HG03457 (cell line): ENCODE measurements at regions not wholly inside any gene's neighbourhood (a gene's known extent, or its start where the extent isn't known, plus 50 kb on each side); places are given as distances from the start of the nearest gene placed in this dataset.
A peak's percentile ranks its signal among the peaks of the same experiment; 100 is the strongest.
"Not testable (repeated sequence)": the region's sequence is repeated elsewhere in the genome, so short reads cannot be mapped to it uniquely, and the experiment has no call there.

Experiments used
- ATAC-seq: cut with Tn5 transposase; IDR thresholded peaks from one replicate; pipeline ENCODE4 v1.9.1; 2021; ENCODE audit warnings: moderate number of reproducible peaks; ENCODE audit not compliant: unreplicated experiment

DNA sequence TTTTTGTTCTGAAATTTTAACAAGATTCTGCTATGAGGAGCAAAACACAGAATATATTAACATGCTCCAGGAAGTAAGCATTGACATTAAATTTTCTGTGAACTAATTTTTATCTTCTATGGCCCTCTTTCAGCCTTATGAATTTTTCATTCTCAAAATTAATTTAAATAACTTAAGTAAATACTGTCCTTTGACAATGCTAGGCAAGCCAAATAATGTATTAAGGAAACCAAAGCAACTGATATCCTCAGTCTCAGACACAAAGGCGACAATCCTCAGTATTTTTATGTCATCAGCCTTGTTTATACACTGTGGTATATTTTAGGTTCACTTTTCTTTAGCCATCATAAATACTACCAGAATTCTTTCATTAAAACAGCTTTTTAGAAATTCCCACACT lies 159.8 kb downstream of the CGGBP1 start:
- ATAC-seq = no peak

DNA sequence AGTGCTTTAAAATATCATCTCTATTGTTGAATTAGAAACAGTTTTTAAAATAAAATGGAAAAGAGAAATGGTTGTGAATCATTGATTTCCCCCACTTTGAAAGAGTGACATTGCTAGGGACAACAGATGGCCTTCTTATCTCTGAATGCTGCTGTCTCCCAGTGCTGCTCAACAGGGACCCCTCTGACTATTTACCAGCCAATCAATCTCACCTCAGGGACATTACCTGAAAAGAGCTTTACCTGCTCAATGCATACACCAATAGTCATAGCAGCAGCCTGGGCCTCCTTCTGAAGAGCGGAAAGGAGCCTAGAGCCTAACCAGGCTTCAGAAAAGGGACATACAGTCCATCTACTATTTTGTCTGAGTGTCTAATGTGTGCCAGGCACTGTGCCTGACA lies 162.8 kb downstream of the CGGBP1 start:
- no peak for ATAC-seq

DNA sequence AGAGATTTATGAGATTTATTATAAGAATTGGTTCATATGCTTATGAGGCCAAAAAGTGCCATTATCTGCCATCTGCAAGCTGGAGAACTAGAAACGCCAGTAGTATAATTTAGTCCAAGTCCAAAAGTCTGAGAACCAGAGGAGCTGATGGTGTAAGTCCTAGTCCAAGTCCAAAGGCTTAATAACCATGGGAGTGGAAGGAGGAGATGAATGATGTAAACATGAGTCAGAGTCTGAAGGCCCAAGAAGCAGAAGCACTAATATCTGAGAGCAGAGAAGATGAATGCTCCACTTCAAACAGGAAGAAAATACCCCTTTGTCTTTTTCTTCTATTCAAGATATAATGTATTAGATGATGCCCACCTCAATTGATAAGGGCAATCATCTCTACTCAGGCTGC lies 185.7 kb downstream of the CGGBP1 start:
- ATAC-seq = no peak

DNA sequence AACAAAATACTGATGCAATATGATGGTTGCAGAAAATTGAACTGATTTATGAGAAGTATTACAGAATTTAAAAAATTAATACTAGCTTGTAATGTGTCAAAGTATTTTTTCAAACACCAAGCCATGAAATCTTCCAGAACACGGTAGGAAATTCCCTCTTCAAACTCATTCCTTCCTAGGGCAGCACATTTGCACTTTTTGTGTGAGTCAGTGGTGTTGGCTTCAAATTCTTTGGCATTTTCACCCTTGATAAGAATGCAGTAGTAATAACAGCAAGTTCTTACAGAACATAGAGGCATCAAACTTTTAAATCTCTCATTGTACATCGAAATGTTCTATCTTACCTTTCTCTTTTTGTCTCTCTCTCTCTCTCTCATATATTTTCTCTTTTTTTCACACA lies 191.8 kb downstream of the CGGBP1 start:
- no peak for ATAC-seq

DNA sequence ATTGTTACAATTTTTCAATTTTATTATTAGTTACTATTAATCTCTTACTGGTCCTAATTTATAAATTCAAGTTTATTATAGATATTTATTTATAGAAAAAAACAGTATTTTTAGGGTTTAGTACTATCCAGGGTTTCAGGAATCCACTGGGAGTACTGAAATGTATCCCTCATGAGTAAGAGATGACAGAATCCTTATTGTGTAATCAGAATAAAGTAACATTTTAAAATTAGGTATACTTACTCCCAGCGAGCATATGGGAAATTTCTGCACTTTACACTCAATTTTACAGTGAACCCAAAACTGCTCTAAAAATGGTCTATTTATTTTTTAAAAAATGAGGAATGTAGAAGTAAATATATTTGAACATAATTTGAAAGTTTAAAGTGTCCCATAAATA lies 202.7 kb downstream of the CGGBP1 start:
- ATAC-seq = no peak

DNA sequence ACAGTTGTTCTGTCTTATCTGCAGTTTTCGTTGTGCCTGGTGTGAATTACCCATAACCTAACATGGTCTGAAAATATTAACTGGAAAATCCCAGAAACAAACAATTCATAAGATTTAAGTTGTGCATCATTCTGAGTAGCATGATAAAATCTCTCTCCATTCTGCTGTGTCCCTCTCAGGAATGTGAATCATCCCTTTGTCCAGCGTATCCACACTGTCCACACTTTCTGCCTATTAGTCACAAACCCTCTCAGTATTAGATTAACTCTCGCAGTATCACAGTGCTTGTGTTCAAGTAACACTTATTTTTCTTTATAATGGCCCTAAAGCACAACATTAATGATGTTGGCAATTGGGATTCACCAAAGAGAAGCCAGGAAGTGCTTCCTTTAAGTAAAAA lies 203.2 kb downstream of the CGGBP1 start:
- no peak for ATAC-seq

DNA sequence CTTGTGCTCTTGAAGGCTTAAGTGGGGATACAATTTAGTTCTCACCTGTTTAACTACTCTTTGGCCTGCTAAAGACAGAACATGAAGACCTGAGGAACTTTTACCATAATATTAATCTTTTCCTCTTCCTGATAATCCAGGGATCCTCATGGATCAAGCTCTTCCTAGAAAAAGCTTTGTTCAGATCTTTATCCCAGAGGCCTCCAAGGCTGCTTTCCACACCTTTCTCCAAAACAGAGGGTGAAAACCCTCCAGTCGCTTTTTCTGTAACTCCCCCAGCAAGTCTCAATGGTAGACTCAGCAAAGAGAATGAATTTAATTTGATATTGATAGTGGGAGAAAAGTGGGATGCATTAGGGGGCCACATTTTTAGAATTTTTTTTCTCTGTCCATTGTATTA lies 203.6 kb downstream of the CGGBP1 start:
- ATAC-seq = no peak

DNA sequence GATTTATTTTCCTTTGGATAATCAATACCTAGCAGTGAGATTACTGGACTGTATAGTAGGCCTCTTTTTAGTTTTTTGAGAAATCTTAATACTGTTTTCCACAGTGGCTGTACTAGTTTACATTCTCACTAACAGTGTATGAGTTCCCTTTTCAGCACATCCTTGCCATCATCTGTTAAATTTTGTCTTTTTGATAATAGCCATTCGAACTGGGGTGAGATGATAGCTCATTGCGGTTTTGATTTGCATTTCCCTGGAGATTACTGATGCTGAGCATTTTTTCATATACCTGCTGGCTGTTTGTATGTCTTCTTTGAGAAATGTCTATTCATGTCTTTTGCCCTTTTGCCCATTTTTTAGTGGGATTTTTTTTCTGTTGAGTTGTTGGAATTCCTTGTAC lies 210.8 kb downstream of the CGGBP1 start:
- ATAC-seq = no peak

DNA sequence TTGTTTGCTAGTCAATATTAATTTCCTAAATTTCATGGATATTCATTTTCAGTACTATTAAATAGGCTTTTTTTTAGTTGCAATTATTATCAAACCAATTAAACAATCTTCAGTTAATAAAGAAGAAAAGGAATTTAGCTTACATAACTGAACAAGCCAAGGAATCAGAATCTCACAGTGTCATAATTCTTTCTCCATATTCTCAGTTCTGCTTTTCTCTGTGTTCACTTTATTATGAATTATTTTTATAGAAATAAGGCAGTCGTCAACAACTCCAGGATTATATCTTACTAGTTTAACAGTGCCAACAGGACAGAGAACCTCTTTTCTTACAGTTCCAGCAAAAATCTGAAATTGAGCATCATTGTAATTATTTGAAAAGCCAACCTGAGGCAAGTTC lies 221.7 kb downstream of the CGGBP1 start:
- ATAC-seq = no peak

DNA sequence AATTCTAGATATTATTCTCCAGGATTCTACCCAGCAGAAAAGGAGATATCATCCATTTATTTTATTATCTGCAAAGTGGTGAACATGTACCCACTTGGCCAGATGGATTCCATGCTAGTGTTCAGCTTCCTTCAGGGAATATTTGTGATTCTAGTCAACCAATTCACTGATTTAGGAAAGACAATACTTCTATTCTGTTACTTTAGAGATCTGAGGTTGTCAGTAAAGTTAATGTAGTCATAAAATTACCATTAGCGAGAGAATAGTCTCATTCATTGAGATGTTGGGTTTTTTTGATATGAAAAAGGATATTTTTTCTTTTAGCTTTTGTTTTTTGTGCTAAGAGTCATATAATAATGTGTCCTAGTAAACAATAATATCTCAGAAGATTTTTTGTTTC lies 222.8 kb downstream of the CGGBP1 start:
- ATAC-seq = no peak

DNA sequence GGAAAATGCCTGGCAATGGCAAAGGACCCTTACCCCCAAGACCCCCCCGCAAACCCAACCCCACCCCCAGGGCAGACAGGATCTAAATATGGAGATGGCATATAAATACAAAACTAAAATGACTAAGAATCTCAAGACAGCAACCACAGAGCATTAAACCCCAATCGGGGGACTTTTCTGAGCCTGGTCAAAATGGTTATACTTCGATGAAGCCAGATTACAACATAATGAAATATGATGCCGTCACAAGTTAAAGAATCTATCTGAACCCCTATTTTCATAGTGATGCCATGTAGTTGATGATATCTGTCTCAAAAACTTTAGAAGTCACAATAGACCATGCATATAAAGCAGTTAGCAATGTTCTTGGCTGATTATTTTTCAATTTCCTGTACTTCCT lies 223.6 kb downstream of the CGGBP1 start:
- no peak for ATAC-seq

DNA sequence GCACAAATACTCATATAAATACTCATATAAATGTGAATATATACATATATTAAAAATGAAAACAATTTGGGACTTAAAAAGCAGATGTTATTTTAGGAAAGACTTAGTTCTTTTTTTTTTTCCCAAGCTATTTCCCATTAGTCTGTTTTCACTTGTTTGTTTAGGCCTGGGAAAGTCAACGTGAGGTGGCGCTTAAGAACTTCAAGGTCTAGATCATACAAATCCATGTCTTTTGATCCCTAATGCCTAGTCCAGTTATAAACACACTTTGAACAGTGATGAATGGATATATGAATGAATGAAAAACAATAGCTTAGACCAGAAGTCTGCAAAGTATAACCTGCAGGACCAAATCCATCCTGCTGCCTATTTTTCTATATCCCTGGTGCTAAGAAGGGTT lies 224.5 kb downstream of the CGGBP1 start:
- ATAC-seq = no peak

DNA sequence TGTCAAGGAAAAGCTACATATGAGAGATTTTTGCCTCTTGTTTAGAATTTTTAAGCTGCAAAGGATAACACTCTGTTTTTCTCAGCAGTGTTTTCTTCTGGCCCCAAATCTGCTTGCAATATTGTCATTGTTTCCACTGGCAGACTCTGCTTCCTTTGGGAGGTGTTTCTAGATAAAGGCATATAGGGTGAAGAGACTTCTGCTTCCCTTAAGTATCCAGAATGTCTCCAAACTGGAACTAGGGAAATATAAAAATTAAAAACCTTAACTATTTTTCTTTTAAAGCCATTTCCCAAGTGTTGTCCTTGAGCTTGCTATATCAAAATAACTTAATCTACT lies 225.8 kb downstream of the CGGBP1 start:
- no peak for ATAC-seq

DNA sequence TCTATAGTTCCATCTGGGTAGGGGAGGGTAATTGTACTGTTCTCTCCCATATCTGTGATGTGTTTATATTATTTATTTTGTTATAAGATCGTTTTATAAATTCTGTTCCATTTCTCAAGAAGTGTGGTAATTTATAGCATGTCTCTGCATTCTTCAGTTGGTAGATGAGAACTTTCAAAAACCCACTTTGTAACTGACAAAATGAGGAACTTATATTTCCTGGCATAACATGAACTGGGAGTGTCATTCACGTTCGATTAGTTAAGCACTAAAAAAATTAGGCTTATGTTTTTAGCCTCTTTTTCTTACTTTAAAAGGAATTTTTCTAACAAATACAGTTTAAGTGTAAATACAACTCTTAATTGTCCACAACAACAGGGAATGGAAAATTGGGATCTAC lies 230.8 kb downstream of the CGGBP1 start:
- ATAC-seq = no peak

DNA sequence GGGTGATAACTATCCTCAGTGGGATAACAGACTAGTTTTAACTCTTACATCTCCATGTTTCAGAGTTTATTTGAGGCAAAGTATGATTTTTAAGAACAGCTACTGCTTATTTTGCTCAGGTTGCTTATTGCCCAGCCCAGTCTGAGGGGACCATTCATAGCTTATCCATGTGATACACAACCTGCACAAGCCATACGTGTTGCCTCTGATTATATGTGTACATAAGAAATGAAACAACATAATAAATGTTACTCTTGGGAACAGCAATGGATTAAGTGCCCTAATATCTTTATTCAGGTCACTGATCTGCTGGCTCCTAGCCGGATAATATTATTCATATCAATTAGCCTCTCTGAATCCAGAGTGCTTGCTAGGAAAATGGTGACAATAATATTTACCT lies 236.2 kb downstream of the CGGBP1 start:
- ATAC-seq = no peak

DNA sequence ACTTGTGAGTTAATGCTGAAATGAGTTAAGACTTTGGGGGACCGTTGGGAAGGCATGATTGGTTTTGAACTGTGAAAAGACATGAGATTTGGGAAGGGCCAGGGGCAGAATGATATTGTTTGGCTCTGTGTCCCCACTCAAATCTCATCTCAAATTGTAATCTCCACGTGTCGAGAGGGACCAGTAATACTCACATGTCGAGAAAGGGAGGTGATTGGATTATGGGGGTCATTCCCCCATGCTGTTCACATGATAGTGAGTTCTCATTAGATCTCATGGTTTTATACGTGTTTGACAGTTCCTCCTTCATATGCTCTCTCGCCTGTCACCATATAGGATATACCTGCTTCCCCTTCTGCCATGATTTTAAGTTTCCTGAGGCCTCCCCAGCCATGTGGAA lies 245.3 kb downstream of the CGGBP1 start:
- not testable (repeated sequence) for ATAC-seq

DNA sequence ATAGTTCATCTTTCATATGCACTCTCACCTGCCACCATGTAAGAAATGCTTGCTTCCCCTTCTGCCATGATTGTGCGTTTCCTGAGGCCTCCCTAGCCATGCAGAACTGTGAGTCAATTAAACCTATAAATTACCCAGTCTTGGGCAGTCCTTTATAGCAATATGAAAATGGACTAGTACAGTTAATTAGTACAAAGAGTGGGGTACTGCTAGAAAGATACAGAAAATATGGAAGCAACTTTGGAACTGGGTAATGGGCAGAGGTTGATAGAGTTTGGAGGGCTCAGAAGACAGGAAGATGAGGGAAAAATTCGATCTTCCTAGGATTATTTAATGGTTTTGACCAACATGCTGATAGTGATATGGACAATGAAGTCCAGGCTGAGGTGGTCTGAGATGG lies 246.9 kb downstream of the CGGBP1 start:
- ATAC-seq = no peak

DNA sequence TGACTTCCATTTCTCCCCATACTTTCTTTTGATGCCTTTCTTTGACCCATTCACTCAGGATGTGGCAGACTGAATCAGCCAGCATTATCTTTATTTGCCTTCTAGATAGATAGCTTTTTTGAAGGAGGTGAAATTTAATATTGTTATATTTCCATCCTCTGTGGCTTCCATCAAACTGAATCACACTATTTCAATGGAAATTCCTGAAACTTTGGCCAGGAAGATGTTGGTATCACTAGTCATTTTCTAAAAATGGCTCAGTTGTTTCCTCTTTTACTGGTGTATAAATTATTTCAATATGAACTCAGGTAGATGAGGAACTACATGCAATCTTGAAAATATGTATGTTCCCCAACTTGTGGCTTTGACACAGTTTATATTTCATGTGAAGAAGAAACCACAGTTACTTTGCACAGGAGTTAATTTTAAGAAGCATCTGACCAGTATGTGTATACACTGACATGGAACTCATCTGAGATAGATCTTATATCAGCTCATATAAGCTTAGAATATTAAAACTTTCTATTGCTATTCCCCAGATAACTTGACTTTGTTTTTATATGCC lies 248.3 kb downstream of the CGGBP1 start:
- no peak for ATAC-seq

DNA sequence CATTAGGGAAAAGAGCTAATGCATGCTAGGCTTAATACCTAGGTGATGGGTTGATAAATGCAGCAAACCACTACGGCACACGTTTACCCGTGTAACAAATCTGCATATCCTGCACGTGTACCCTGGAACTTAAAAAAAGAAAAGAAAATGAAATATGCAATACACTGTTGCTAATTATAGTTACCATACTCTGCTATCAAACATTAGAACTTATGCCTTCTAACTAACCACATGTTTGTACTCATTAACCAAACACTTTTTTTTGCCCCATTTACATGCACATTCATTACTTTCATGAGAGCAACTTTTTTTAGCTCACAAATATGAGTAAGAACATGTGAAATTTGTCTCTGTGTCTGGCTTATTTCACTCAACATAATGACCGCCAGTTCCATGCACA lies 253.1 kb downstream of the CGGBP1 start:
- ATAC-seq = peak; percentile 93

DNA sequence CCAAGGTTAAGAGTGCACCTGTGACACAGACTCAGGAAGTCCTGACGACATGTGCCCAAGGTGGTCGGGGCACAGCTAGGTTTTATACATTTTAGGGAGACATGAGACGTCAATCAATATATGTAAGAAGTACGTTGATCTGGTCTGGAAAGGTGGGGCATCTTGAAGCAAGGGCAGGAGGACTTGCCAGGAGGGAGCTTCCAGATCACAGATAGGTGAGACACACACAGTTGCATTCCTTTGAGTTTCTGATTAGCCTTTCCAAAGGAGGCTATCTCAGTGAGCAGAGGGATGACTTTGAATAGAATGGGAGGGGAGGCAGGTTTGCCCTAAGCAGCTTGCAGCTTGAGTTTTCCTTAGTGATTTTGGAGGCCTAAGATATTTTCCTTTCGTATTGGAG lies 257.4 kb downstream of the CGGBP1 start:
- ATAC-seq = no peak

DNA sequence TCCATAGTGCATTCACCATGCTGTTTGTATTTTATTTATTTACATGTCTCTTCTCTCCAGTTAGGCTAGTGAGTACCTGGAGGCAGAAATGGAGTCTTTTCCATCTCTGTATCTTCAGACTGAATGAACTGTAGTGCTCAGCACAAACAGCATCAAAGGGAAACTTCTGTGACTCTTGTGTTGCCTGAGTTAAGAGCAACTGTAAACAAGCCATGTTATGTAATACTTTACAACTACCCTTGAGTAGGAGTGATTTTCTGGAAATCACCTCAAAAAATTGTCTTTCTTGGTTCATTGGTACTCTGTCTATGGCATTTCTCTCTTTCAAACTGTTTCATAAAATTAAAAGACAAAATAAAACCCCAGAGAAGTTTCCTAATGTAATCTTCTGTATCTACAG lies 258.3 kb downstream of the CGGBP1 start:
- no peak for ATAC-seq

DNA sequence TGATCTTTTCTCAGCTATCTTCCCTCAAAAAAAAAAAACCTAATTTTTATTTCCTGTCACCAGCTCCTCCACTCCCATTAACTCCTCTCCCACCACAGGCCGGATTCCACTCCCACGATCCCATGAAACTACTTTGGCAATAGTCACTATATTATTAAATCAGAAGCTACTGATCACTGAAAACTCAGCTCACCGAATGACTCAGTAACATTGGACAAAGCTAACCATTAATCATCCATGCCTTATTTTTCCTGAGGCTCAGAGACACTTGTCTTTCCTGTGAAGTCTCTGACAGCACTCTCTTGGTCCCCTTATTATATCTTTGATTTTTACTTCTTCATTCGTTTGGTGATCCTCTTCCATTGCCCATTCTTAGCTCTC lies 260.2 kb downstream of the CGGBP1 start:
- ATAC-seq = no peak

DNA sequence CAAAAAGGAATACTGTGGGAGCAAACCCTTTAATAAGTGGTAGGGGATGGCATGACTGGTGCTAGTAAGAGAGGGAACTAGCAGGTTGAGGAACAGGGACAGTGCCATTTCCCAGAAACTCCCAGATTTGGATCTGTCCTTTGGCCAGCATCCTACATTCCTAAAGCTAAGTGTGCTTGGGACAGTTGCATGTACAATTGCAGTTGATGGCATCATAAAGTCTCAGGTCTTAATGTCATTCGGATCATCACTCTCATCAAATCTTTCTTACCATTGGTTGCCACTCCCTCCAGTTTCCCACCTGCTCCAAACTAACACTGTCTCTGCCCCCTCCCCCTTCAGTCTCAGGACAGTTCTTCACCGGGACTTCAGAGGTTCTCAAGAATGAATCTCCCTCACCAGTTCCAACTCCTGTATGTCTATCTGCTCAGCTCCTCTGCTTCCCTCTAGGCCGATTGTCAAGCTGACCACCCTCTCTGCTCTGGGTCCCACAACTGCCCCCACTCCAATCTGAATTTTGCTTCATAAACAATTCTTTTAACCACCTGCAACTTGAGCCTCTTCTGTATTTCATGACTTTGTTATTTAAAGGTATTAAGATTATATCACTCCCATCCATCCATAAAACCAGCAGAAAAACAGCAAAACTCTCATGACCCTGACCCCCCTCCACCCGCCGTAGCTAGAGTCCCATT lies 260.8 kb downstream of the CGGBP1 start:
- no peak for ATAC-seq

DNA sequence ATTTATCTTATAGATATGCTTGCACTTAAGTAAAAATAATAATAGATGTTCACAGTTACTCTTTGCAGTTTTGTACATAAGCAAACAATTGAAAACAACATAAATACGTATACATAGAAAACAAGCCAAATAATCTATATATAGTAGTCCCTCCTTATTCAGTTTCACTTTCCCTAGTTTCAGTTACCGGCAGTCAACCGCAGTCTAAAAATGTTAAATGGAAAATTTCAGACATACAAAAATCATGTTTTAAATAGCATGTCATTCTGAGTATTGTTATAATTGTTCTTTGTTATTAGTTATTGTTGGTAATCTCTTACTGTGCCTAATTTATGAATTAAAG lies 262.0 kb downstream of the CGGBP1 start:
- ATAC-seq = no peak
